Gastroesophageal sphincter (tissue), 4 donors: ENCODE measurements at regions not wholly inside any gene's neighbourhood (a gene's known extent, or its start where the extent isn't known, plus 50 kb on each side); places are given as distances from the start of the nearest gene placed in this dataset.

Experiments
- ATAC-seq: fragments of 150-250 bp; one replicate; pipeline ENCODE4 v1.9.1; 2016; ENCODE audit warnings: mild to moderate bottlenecking, moderate library complexity
- H3K27ac ChIP-seq, 4 donors: fragments of 200-600 bp; sonication (generic) in 3 of 4; 1 replicate in 3 of 4; 2 replicates in 1 of 4; pipeline ENCODE4 v1.5.1; 2016 to 2019
- H3K27me3 ChIP-seq: fragments of 200-600 bp; sonication (generic); one replicate; pipeline ENCODE4 v1.5.1; 2019
- H3K36me3 ChIP-seq, 2 donors: fragments of 200-600 bp; sonication (generic); one replicate each; pipeline ENCODE4 v1.5.1; 2019; ENCODE audit warnings: control low read depth in 1 of 2
- H3K4me1 ChIP-seq, 3 donors: fragments of 200-600 bp; sonication (generic); 1 replicate in 2 of 3; 2 replicates in 1 of 3; pipeline ENCODE4 v1.5.1; 2016 to 2019; ENCODE audit warnings: control low read depth in 2 of 3
- H3K4me3 ChIP-seq, 2 donors: fragments of 200-600 bp; sonication (generic); one replicate each; pipeline ENCODE4 v1.5.1; 2019; ENCODE audit warnings: mild to moderate bottlenecking in 1 of 2, moderate library complexity in 1 of 2
- H3K9me3 ChIP-seq, 3 donors: fragments of 200-600 bp; sonication (generic); one replicate each; pipeline ENCODE4 v1.5.1; 2017 to 2019; ENCODE audit warnings: control low read depth in 2 of 3
- CTCF ChIP-seq, 4 experiments: fragments of 200-600 bp in 2 of 4; fragments of 450-650 bp in 2 of 4; sonication (generic) in 1 of 4; IDR thresholded peaks; one replicate each; pipeline ENCODE4 v1.5.1; 2017 to 2019; ENCODE audit warnings: antibody characterized with exemption in 4 of 4, mild to moderate bottlenecking in 2 of 4, moderate library complexity in 2 of 4
- EP300 ChIP-seq: sonication (generic); formaldehyde crosslinking; IDR thresholded peaks from one replicate; pipeline ENCODE4 v1.6.1; 2017; ENCODE audit warnings: antibody characterized with exemption, mild to moderate bottlenecking
- POLR2A ChIP-seq, 2 donors: fragments of 450-650 bp; IDR thresholded peaks; one replicate each; pipeline ENCODE4 v1.6.1; 2017; ENCODE audit warnings: antibody characterized with exemption in 2 of 2, mild to moderate bottlenecking in 2 of 2, moderate library complexity in 1 of 2
- POLR2AphosphoS5 ChIP-seq: sonication (generic); formaldehyde crosslinking; IDR thresholded peaks from one replicate; pipeline ENCODE4 v1.6.1; 2017; ENCODE audit warnings: antibody characterized with exemption
- WGBS, 2 donors: methylation state at CpG; one replicate each; pipeline ENCODE4 v1.1.5; 2018; ENCODE audit warnings: low coverage in 1 of 2; 5-methylcytosine and 5-hydroxymethylcytosine counted together

GRCh38 chr18:55124078-55124763 is 165.0 kb upstream of the CCDC68 start:
- 67 to 74% methylated on average over 2 to 4 of the region's 4 CpGs for WGBS, 2 donors

GRCh38 chr18:55123361-55123760 is 164.1 kb upstream of the CCDC68 start:
- TF ChIP-seq POLR2AphosphoS5: no peak
- no peak for TF ChIP-seq CTCF (IDR thresholded peaks at IDR 0.05)
- TF ChIP-seq POLR2A (IDR thresholded peaks at IDR 0.05): no peak
- no peak for TF ChIP-seq EP300
- no peak overlapping the region for H3K27ac ChIP-seq
- no peak for ATAC-seq
- H3K36me3 ChIP-seq: no peaks in the 10 kb centered on the region
- H3K9me3 ChIP-seq: no peaks in the 10 kb centered on the region
- H3K27me3 ChIP-seq: no peaks in the 10 kb centered on the region
- no peak overlapping the region for H3K4me3 ChIP-seq
- H3K4me1 ChIP-seq: no peaks in the 10 kb centered on the region

More at GRCh38 chr18:55124078-55124763, 165.0 kb upstream of the CCDC68 start:
- Histone ChIP-seq H3K36me3 (no peaks in the 10 kb centered on the region), H3K27ac (no peak overlapping the region), H3K4me1 (no peaks in the 10 kb centered on the region), H3K4me3 (no peak overlapping the region), H3K27me3 (no peaks in the 10 kb centered on the region), H3K9me3 (no peaks in the 10 kb centered on the region)
- TF ChIP-seq POLR2AphosphoS5 (no peak), CTCF (IDR thresholded peaks at IDR 0.05) (no peak), EP300 (no peak), POLR2A (IDR thresholded peaks at IDR 0.05) (no peak)
- no peak for ATAC-seq

GRCh38 chr18:55121397-55122170 is 162.3 kb upstream of the CCDC68 start:
- no peaks in the 10 kb centered on the region for H3K36me3 ChIP-seq
- TF ChIP-seq CTCF (IDR thresholded peaks at IDR 0.05) (no peak), POLR2AphosphoS5 (no peak), EP300 (no peak), POLR2A (IDR thresholded peaks at IDR 0.05) (no peak)
- ATAC-seq: no peak

GRCh38 chr18:55120896-55121295 is 161.6 kb upstream of the CCDC68 start:
- no peak for ATAC-seq
- Histone ChIP-seq H3K36me3 (no peaks in the 10 kb centered on the region), H3K4me3 (no peak overlapping the region), H3K27me3 (no peaks in the 10 kb centered on the region), H3K27ac (no peak overlapping the region), H3K4me1 (no peaks in the 10 kb centered on the region), H3K9me3 (no peaks in the 10 kb centered on the region)
- TF ChIP-seq POLR2AphosphoS5 (no peak), POLR2A (IDR thresholded peaks at IDR 0.05) (no peak), EP300 (no peak), CTCF (IDR thresholded peaks at IDR 0.05) (no peak)

More at GRCh38 chr18:55121397-55122170, 162.3 kb upstream of the CCDC68 start:
- 76 to 88% methylated on average over 6 to 8 of the region's 10 CpGs for WGBS, 2 donors
- Histone ChIP-seq H3K27ac (no peak overlapping the region), H3K4me1 (no peaks in the 10 kb centered on the region), H3K9me3 (no peaks in the 10 kb centered on the region), H3K4me3 (no peak overlapping the region), H3K27me3 (no peaks in the 10 kb centered on the region)

- ATAC-seq: no peak
These were observed 160.2 kb upstream of the CCDC68 start for GRCh38 chr18:55119434-55119833.

More at GRCh38 chr18:55119434-55119833, 160.2 kb upstream of the CCDC68 start:
- Histone ChIP-seq H3K4me3 (no peak overlapping the region), H3K27me3 (no peaks in the 10 kb centered on the region), H3K4me1 (no peaks in the 10 kb centered on the region), H3K27ac (no peak overlapping the region), H3K36me3 (no peaks in the 10 kb centered on the region), H3K9me3 (no peaks in the 10 kb centered on the region)
- no peak for TF ChIP-seq POLR2A (IDR thresholded peaks at IDR 0.05)
- TF ChIP-seq CTCF (IDR thresholded peaks at IDR 0.05): no peak
- TF ChIP-seq POLR2AphosphoS5: no peak
- TF ChIP-seq EP300: no peak
- WGBS, 2 donors: 59 to 85% methylated on average over 6 of the region's 6 CpGs
